Central memory CD8-positive, alpha-beta T cell (primary cell): ENCODE measurements at regions not wholly inside any gene's neighbourhood (a gene's known extent, or its start where the extent isn't known, plus 50 kb on each side); places are given as distances from the start of the nearest gene placed in this dataset.
"Not testable (repeated sequence)": the region's sequence is repeated elsewhere in the genome, so short reads cannot be mapped to it uniquely, and the experiment has no call there.

Source experiments
- ATAC-seq: fragments of 150-1000 bp; cut with Tn5 transposase; replicated peaks from 2 replicates; pipeline ENCODE4 v1.10.0; 2022; ENCODE audit warnings: mild to moderate bottlenecking, moderate FRiP score, moderate number of reproducible peaks; ENCODE audit not compliant: poor library complexity, severe bottlenecking; ENCODE audit errors: extremely low read depth
- DNase-seq, 2 donors: peaks; one replicate each; pipeline ENCODE4 v3.0.0; 2021; ENCODE audit warnings: low spot score in 2 of 2
- H3K27ac Mint-ChIP-seq: one replicate; pipeline ENCODE4 v1.8.0; 2022; ENCODE audit warnings: low read depth, mild to moderate bottlenecking, moderate library complexity, mixed read lengths
- H3K27me3 Mint-ChIP-seq: one replicate; pipeline ENCODE4 v1.8.0; 2022; ENCODE audit warnings: mixed read lengths
- H3K36me3 Mint-ChIP-seq: one replicate; pipeline ENCODE4 v1.8.0; 2022; ENCODE audit warnings: mild to moderate bottlenecking, moderate library complexity, mixed read lengths; ENCODE audit not compliant: insufficient read depth
- H3K4me1 Mint-ChIP-seq: one replicate; pipeline ENCODE4 v1.8.0; 2022; ENCODE audit warnings: mixed read lengths
- H3K4me3 Mint-ChIP-seq: one replicate; pipeline ENCODE4 v1.8.0; 2022; ENCODE audit warnings: mild to moderate bottlenecking, moderate library complexity, mixed read lengths
- H3K9me3 Mint-ChIP-seq: one replicate; pipeline ENCODE4 v1.8.0; 2022; ENCODE audit warnings: mixed read lengths

GRCh38 chr4:132227151-132227856, 921.8 kb upstream of the PCDH10 start:
- peaks cover 19% of the 10 kb centered on the region for H3K9me3 Mint-ChIP-seq
- ATAC-seq, result no peak
- no peaks in the 10 kb centered on the region for H3K36me3 Mint-ChIP-seq
- no peaks in the 10 kb centered on the region for H3K27me3 Mint-ChIP-seq
- no peak overlapping the region for H3K4me3 Mint-ChIP-seq
- no peaks in the 10 kb centered on the region for H3K4me1 Mint-ChIP-seq
- no peak overlapping the region for H3K27ac Mint-ChIP-seq
- DNase-seq, result no peak

GRCh38 chr4:132227857-132228165, 921.3 kb upstream of the PCDH10 start:
- peaks cover 14% of the 10 kb centered on the region for H3K9me3 Mint-ChIP-seq
- H3K27me3 Mint-ChIP-seq, ATAC-seq, H3K4me3 Mint-ChIP-seq, H3K27ac Mint-ChIP-seq, H3K36me3 Mint-ChIP-seq, H3K4me1 Mint-ChIP-seq, DNase-seq: not testable (repeated sequence)

GRCh38 chr4:132228676-132229075, 920.4 kb upstream of the PCDH10 start:
- Mint-ChIP-seq H3K27ac (no peak overlapping the region), H3K27me3 (no peaks in the 10 kb centered on the region)
- ATAC-seq, result no peak

GRCh38 chr4:132230025-132230424, 919.1 kb upstream of the PCDH10 start:
- H3K4me1 Mint-ChIP-seq, result no peaks in the 10 kb centered on the region

More at GRCh38 chr4:132228676-132229075, 920.4 kb upstream of the PCDH10 start:
- Mint-ChIP-seq H3K4me3 (no peak overlapping the region), H3K9me3 (peaks cover 17% of the 10 kb centered on the region), H3K36me3 (no peaks in the 10 kb centered on the region), H3K4me1 (no peaks in the 10 kb centered on the region)
- DNase-seq, result no peak

DNA sequence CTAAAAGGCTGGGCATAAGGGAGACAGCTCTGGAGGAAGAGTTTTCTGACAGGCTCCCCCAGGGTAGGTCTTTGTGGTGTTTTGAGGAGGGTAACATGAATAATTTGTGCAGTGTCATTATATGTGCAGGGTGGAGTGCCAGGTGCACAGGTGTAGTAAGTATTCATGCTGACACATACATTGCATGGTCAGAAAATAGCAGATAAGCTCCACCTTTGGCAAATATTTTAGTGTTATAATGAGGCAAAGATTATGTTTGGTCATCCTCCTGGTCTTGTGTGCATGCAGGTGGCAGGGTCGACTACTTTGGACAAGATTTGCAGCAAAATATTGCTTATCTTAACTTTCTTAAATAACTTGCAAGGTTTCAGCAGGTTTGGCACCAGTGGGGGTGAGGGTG, 910.4 kb upstream of the PCDH10 start:
- H3K27ac Mint-ChIP-seq, result no peak overlapping the region
- ATAC-seq (no peak), DNase-seq (no peak)
- no peaks in the 10 kb centered on the region for H3K4me1 Mint-ChIP-seq
- H3K9me3 Mint-ChIP-seq, result peaks cover 19% of the 10 kb centered on the region
- no peak overlapping the region for H3K4me3 Mint-ChIP-seq
- H3K27me3 Mint-ChIP-seq, result no peaks in the 10 kb centered on the region
- no peaks in the 10 kb centered on the region for H3K36me3 Mint-ChIP-seq

More at GRCh38 chr4:132230025-132230424, 919.1 kb upstream of the PCDH10 start:
- ATAC-seq, result no peak
- H3K36me3 Mint-ChIP-seq, result no peaks in the 10 kb centered on the region
- no peak overlapping the region for H3K4me3 Mint-ChIP-seq
- no peaks in the 10 kb centered on the region for H3K27me3 Mint-ChIP-seq
- no peak for DNase-seq
- peaks cover 20% of the 10 kb centered on the region for H3K9me3 Mint-ChIP-seq
- H3K27ac Mint-ChIP-seq, result no peak overlapping the region

GRCh38 chr4:132240081-132240480, 909.0 kb upstream of the PCDH10 start:
- Mint-ChIP-seq H3K4me3 (no peak overlapping the region), H3K27ac (no peak overlapping the region), H3K36me3 (no peaks in the 10 kb centered on the region), H3K4me1 (no peaks in the 10 kb centered on the region), H3K9me3 (peaks cover 13% of the 10 kb centered on the region), H3K27me3 (no peaks in the 10 kb centered on the region)
- no peak for DNase-seq
- ATAC-seq, result no peak

DNA sequence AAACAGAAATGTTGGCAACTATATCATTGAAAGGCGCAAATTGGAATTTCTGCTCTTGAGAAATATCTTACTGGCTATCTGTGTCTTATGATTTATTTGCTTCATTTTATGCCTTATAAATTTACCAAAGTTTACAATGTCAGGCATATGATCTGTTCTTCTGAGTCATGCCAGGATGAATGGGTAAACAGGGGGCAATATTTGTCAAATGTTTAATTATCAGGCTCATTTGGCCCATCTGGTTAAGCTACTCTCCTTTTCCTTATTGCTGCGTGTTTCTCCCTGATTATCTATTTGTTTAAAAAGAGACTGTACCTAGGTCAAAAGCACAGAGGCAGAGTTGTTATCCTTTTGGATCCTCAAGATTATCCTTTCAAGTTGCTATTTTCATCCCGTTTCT, 903.8 kb upstream of the PCDH10 start:
- Mint-ChIP-seq H3K9me3 (peaks cover 10% of the 10 kb centered on the region), H3K27me3 (no peaks in the 10 kb centered on the region), H3K36me3 (no peaks in the 10 kb centered on the region), H3K4me1 (no peaks in the 10 kb centered on the region), H3K4me3 (no peak overlapping the region), H3K27ac (no peak overlapping the region)
- ATAC-seq (no peak), DNase-seq (no peak)

DNA sequence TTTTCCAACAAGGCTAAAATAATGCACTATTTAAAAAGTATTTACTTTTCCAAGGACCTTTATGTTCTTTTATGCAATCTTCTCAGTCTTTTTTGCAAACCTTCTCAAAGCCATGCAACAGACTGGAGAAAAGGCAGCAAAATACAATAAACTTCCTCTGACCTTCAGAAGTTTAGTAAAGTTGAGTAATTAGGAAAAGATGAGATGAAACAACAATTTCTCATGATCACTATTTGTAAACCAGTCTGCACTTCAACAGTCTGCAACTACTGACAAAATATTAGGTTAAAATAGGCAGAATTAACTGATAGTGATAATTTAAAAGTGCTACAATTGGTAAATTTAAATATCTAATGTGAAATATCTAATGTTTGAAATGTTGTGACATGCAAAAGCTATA, 884.9 kb upstream of the PCDH10 start:
- no peaks in the 10 kb centered on the region for H3K4me1 Mint-ChIP-seq
- DNase-seq, result no peak
- H3K27ac Mint-ChIP-seq, result no peak overlapping the region
- H3K27me3 Mint-ChIP-seq, result no peaks in the 10 kb centered on the region
- no peaks in the 10 kb centered on the region for H3K36me3 Mint-ChIP-seq
- no peak overlapping the region for H3K4me3 Mint-ChIP-seq
- no peaks in the 10 kb centered on the region for H3K9me3 Mint-ChIP-seq
- ATAC-seq, result no peak

- H3K4me1 Mint-ChIP-seq, result no peaks in the 10 kb centered on the region
- H3K36me3 Mint-ChIP-seq, result no peaks in the 10 kb centered on the region
- H3K27me3 Mint-ChIP-seq, result no peaks in the 10 kb centered on the region
- no peak overlapping the region for H3K4me3 Mint-ChIP-seq
- ATAC-seq (no peak), DNase-seq (no peak)
- H3K9me3 Mint-ChIP-seq, result peaks cover 3% of the 10 kb centered on the region
- H3K27ac Mint-ChIP-seq, result no peak overlapping the region
Measured at GRCh38 chr4:132266374-132266773, 882.7 kb upstream of the PCDH10 start.

GRCh38 chr4:132267321-132267720, 881.8 kb upstream of the PCDH10 start:
- Mint-ChIP-seq H3K27ac (no peak overlapping the region), H3K4me3 (no peak overlapping the region), H3K36me3 (no peaks in the 10 kb centered on the region), H3K27me3 (no peaks in the 10 kb centered on the region), H3K4me1 (no peaks in the 10 kb centered on the region), H3K9me3 (peaks cover 3% of the 10 kb centered on the region)
- DNase-seq (no peak), ATAC-seq (no peak)

DNA sequence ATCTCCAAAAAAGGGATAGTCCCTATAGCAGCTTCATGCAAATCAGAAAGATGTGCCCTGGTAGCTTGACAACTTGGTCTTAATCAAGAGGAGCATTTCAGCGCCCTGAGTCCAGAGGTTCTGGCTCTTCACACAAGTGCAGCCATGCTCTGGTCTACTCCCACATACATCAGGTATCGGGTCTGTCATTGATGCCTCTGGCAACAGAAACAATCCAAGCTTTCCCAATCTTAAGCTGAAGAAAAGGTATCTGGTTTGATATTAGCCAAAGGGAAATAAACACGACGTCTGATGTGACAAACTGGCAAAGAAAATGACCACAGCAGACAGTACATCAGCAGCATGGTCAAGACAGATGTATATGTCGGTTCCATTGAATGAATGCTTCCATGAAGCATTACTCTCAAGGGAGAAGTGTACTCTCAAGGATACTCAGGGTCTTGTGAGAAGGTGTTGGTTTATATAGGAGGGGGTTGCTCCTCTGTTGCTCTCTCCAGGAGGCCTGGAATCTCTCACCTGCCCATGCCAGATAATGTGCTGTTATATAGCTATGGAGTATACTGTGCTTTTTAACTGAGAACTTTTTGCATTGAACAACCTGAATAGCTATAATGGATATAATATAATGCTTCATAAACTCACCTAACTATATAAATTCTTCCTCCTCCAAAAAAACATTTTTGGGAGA, 879.6 kb upstream of the PCDH10 start:
- no peak for DNase-seq
- peaks cover 3% of the 10 kb centered on the region for H3K9me3 Mint-ChIP-seq
- no peaks in the 10 kb centered on the region for H3K4me1 Mint-ChIP-seq
- H3K27ac Mint-ChIP-seq, result no peak overlapping the region
- no peak for ATAC-seq
- no peak overlapping the region for H3K4me3 Mint-ChIP-seq
- H3K27me3 Mint-ChIP-seq, result no peaks in the 10 kb centered on the region
- no peaks in the 10 kb centered on the region for H3K36me3 Mint-ChIP-seq

DNA sequence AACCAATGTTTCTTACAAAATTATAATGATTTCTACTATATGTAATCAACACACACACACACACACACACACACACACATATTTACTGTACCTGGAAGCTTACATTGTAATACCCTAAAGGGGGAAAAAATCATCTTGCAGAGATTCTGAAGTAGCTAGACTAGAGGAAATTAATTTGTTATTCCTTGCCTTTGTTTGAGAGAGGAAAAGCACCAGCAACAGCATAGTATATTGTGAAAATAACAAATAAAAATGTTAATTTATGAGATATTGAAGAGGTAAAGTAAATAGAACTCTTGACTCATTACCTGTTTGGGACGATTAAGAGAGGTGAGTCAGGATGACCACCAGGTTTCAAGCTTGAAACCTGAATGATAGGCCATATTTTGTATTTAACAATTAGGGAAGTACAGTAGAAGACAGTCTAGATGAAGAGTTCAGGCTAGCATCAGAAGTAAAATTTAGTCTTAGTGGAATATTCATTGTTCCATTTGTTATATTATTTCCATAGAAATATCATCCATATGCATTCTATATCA, 873.4 kb upstream of the PCDH10 start:
- H3K4me3 Mint-ChIP-seq, result no peak overlapping the region
- no peaks in the 10 kb centered on the region for H3K4me1 Mint-ChIP-seq
- no peak for DNase-seq
- H3K36me3 Mint-ChIP-seq, result no peaks in the 10 kb centered on the region
- H3K27ac Mint-ChIP-seq, result no peak overlapping the region
- peaks cover 23% of the 10 kb centered on the region for H3K9me3 Mint-ChIP-seq
- no peaks in the 10 kb centered on the region for H3K27me3 Mint-ChIP-seq
- no peak for ATAC-seq

- Mint-ChIP-seq H3K27me3 (no peaks in the 10 kb centered on the region), H3K36me3 (no peaks in the 10 kb centered on the region), H3K4me3 (no peak overlapping the region), H3K9me3 (peaks cover 21% of the 10 kb centered on the region), H3K4me1 (no peaks in the 10 kb centered on the region), H3K27ac (no peak overlapping the region)
- no peak for DNase-seq
- no peak for ATAC-seq
Measured at GRCh38 chr4:132276185-132276584, 872.9 kb upstream of the PCDH10 start.
